Right lobe of liver (tissue), 6 donors: ENCODE measurements at regions not wholly inside any gene's neighbourhood (a gene's known extent, or its start where the extent isn't known, plus 50 kb on each side); places are given as distances from the start of the nearest gene placed in this dataset.
A peak's percentile ranks its signal among the peaks of the same experiment; 100 is the strongest.

Experiments used
- ATAC-seq, 4 donors: fragments of 200-7000 bp; cut with Tn5 transposase; one replicate each; pipeline ENCODE4 v1.9.1; 2020; ENCODE audit warnings: mild to moderate bottlenecking in 4 of 4, moderate library complexity in 4 of 4
- DNase-seq, 3 donors: peaks; one replicate each; pipeline ENCODE4 v3.0.0-alpha.2; 2020
- H3K27ac ChIP-seq, 3 donors: fragments of 200-600 bp; one replicate each; pipeline ENCODE4 v1.8.0; 2022
- H3K27me3 ChIP-seq, 2 donors: fragments of 200-600 bp; one replicate each; pipeline ENCODE4 v1.8.0; 2022
- H3K36me3 ChIP-seq, 4 donors: fragments of 200-600 bp; sonication (generic) in 1 of 4; one replicate each; pipeline versions ENCODE4 v1.5.1 to v1.8.0; 2017 to 2022; ENCODE audit warnings: control low read depth in 1 of 4
- H3K4me1 ChIP-seq, 4 donors: fragments of 200-600 bp; sonication (generic) in 1 of 4; one replicate each; pipeline versions ENCODE4 v1.5.1 to v1.8.0; 2017 to 2022; ENCODE audit warnings: control low read depth in 1 of 4
- H3K4me3 ChIP-seq, 3 donors: fragments of 200-600 bp; one replicate each; pipeline ENCODE4 v1.8.0; 2022
- H3K9me3 ChIP-seq, 4 donors: fragments of 200-600 bp; sonication (generic) in 1 of 4; one replicate each; pipeline versions ENCODE4 v1.5.1 to v1.8.0; 2017 to 2022; ENCODE audit warnings: control low read depth in 1 of 4
- CTCF ChIP-seq, 4 donors: fragments of 200-600 bp in 3 of 4; fragments of 450-650 bp in 1 of 4; IDR thresholded peaks; one replicate each; pipeline versions ENCODE4 v1.5.1 to v1.8.0; 2016 to 2022; ENCODE audit warnings: antibody characterized with exemption in 4 of 4, mild to moderate bottlenecking in 2 of 4
- POLR2A ChIP-seq: fragments of 450-650 bp; IDR thresholded peaks from one replicate; pipeline ENCODE4 v1.6.1; 2017; ENCODE audit warnings: antibody characterized with exemption, mild to moderate bottlenecking
- WGBS: methylation state at CpG from one replicate; pipeline ENCODE4 v1.1.6; 2018; ENCODE audit warnings: low coverage, low lambda C conversion rate; ENCODE audit not compliant: insufficient coverage; ENCODE audit errors: missing lambda C conversion rate; 5-methylcytosine and 5-hydroxymethylcytosine counted together
- intact Hi-C, 2 donors: fragments of 100-400 bp; cut with DNase I; formaldehyde crosslinking; loops; one replicate each; pipeline versions ENCODE4 v1.11.2 to v1.14.1; 2022
- donor health status: DM: no; HTN: yes; CAD: no.
- donor health status: DM: no; HTN: no; CAD: no.
- donor health status: DM: no; HTN: no; CAD: no.
- donor health status: DM: no; HTN: yes; CAD: no.
- donor health status: DM: no; HTN: yes; CAD: no.

- Histone ChIP-seq H3K4me3 (peak overlapping the region in 1 of 3 donors; percentile 30), H3K27ac (peak overlapping the region; percentile 79 to 93 (median 83)), H3K36me3 (no peaks in the 10 kb centered on the region), H3K4me1 (peaks cover 0 to 40% (median 17%) of the 10 kb centered on the region in 4 donors), H3K9me3 (no peaks in the 10 kb centered on the region), H3K27me3 (no peaks in the 10 kb centered on the region)
- no peak for TF ChIP-seq CTCF (IDR thresholded peaks at IDR 0.05)
- TF ChIP-seq POLR2A = no peak
- ATAC-seq (peak; percentile 11 to 79 (median 36)), DNase-seq (no peak)
- intact Hi-C loops = no loop called here
- WGBS = 9% methylated on average over 2 of the region's 2 CpGs
Observed at GRCh38 chr2:172375251-172375650, 52.1 kb upstream of the ITGA6 start.

- Histone ChIP-seq H3K36me3 (no peaks in the 10 kb centered on the region), H3K27me3 (no peaks in the 10 kb centered on the region), H3K4me3 (no peak overlapping the region), H3K9me3 (no peaks in the 10 kb centered on the region), H3K4me1 (peaks cover 0 to 48% (median 21%) of the 10 kb centered on the region in 4 donors), H3K27ac (peak overlapping the region; percentile 79 to 93 (median 83))
- no peak for TF ChIP-seq CTCF (IDR thresholded peaks at IDR 0.05)
- 50% methylated on average over 5 of the region's 5 CpGs for WGBS
- no peak for DNase-seq
- intact Hi-C loops = no loop called here
- ATAC-seq = peak in 2 of 4 donors; percentile 8 to 16
Observed at GRCh38 chr2:172376016-172376415, 51.4 kb upstream of the ITGA6 start.

GRCh38 chr2:172376505-172377125 is 50.8 kb upstream of the ITGA6 start:
- Histone ChIP-seq H3K4me3 (no peak overlapping the region), H3K4me1 (peaks cover 0 to 54% (median 21%) of the 10 kb centered on the region in 4 donors), H3K9me3 (no peaks in the 10 kb centered on the region), H3K27ac (peak overlapping the region in 1 of 3 donors; percentile 93), H3K36me3 (no peaks in the 10 kb centered on the region), H3K27me3 (no peaks in the 10 kb centered on the region)
- DNase-seq (no peak), ATAC-seq (no peak)
- intact Hi-C loops = no loop called here
- 33% methylated on average over 5 of the region's 5 CpGs for WGBS
- TF ChIP-seq POLR2A (no peak), CTCF (IDR thresholded peaks at IDR 0.05) (no peak)

GRCh38 chr2:172377408-172377807 is 50.0 kb upstream of the ITGA6 start:
- no peak overlapping the region for H3K27ac ChIP-seq
- no peaks in the 10 kb centered on the region for H3K9me3 ChIP-seq
- WGBS = 90% methylated on average over 2 of the region's 3 CpGs
- ATAC-seq = no peak
- H3K27me3 ChIP-seq = no peaks in the 10 kb centered on the region
- no peak for DNase-seq
- TF ChIP-seq CTCF (IDR thresholded peaks at IDR 0.05) = no peak
- TF ChIP-seq POLR2A = no peak
- intact Hi-C loops = no loop called here
- H3K4me1 ChIP-seq = peaks cover 0 to 54% (median 21%) of the 10 kb centered on the region in 4 donors
- H3K4me3 ChIP-seq = no peak overlapping the region
- no peaks in the 10 kb centered on the region for H3K36me3 ChIP-seq
